GM12872 (cell line): ENCODE measurements at regions not wholly inside any gene's neighbourhood (a gene's known extent, or its start where the extent isn't known, plus 50 kb on each side); places are given as distances from the start of the nearest gene placed in this dataset.

Experiments
- TF ChIP-seq, protein P1 (sequence below): IDR thresholded peaks from 3 replicates; pipeline ENCODE4 v1.5.1; 2011; ENCODE audit warnings: low read depth, mild to moderate bottlenecking, low read length, moderate library complexity; ENCODE audit not compliant: insufficient read depth

DNA sequence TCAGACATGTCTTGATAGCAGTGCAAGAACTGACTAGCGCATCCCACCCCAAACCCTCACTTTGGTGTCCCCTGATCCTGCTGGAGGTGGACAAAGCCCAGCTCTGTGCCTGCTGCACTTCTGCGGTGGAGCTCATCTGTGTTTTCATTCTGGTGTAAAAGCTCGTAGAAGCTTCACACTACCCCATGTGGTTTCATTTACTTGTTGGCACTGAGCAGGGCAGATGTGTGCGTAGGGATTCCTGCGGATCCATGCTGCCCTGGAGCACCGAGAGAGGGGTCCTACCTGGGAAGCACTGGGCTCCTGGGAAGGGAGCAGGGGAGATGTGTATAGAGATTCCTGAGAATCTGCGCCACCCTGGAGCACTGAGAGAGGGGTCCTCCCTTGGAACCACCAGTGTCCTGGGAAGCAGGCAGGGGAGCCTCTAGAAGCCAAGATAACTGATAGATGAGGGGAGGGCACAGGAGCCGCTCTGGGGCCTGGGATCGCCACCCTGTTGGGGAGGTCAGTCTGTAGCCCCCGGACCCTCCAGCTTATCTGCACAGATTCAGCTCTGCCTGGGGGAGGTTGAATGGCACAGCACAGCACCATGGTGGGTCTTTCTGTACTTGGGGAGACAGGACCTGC, 106.9 kb upstream of the OTOS start:
- TF ChIP-seq, protein P1, sequence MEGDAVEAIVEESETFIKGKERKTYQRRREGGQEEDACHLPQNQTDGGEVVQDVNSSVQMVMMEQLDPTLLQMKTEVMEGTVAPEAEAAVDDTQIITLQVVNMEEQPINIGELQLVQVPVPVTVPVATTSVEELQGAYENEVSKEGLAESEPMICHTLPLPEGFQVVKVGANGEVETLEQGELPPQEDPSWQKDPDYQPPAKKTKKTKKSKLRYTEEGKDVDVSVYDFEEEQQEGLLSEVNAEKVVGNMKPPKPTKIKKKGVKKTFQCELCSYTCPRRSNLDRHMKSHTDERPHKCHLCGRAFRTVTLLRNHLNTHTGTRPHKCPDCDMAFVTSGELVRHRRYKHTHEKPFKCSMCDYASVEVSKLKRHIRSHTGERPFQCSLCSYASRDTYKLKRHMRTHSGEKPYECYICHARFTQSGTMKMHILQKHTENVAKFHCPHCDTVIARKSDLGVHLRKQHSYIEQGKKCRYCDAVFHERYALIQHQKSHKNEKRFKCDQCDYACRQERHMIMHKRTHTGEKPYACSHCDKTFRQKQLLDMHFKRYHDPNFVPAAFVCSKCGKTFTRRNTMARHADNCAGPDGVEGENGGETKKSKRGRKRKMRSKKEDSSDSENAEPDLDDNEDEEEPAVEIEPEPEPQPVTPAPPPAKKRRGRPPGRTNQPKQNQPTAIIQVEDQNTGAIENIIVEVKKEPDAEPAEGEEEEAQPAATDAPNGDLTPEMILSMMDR, result no peak

DNA sequence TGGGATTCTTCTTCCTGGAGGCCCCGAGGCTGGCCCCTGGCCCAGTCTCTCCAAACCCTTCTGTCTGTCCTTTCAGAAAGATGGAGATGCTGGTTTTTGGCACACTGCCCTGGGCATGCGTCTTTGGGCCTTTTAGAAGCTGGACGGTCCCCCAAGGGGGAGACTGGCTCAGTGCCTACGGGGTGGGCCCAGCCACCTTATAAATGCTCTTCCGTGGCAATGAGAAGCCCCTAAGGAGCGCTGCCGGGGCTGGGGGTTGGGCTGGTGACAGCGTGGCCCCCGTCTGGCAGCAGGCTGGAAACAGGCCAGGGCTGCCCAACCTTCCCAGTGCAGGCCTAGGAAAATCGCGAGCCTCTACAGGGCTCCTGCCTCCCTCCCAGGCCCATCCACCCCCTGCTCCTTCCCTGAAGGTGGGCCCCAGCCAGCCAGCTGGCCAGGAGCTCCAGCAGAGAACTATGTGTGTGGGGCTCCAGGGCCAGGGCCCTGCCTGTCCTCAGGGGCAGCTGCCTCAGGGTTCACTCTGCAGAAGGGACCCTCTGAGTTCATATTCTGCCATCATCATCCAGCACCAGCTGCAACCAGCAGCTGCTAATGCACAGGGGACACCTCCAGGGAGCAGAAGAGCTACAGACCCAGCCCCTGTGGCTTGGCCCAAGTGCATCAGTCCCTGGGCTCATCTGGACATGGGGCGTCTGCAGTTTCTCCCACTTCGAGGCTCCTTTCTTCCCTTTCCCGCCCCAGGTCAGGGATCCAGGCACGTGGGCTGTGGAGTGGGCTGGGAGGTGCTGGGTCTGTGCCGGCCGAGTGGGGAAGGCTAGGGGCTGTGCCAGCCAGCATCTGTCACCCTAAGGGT, 107.6 kb upstream of the OTOS start:
- TF ChIP-seq, protein P1, result no peak

DNA sequence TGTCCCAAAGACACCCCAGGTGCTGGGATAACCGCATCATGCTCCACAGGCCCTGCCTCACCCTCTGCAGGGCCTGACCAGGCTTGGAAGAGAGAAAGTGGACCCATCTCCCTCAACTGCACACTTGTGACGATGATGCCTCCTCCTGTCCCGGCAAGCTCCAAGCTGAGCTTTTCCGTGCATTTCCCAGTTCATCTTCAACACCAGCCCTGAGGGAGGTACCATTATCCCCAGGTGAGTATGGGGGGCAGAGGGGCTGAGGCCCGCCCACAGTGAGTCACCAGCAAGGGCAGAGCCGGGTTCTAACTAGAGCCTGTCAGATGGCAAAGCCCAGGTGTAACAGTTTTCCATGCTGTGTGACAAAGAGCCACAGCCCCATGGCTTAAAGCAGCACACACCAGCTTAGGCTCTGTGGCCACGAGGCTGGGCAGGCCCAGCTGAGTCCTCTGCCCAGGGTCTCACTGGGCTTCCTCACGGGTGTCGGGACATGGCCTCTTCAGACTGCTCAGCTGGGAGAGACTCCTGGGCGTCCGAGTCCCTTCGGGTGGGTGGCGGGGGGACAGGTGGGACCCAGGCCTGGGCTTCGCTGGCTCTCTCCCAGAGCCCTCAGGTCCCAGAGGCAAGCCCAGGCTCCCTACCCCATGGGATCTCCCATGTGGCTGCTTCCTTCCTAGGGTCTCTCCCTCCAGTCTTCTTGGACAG, 108.4 kb upstream of the OTOS start:
- TF ChIP-seq, protein P1, result no peak

DNA sequence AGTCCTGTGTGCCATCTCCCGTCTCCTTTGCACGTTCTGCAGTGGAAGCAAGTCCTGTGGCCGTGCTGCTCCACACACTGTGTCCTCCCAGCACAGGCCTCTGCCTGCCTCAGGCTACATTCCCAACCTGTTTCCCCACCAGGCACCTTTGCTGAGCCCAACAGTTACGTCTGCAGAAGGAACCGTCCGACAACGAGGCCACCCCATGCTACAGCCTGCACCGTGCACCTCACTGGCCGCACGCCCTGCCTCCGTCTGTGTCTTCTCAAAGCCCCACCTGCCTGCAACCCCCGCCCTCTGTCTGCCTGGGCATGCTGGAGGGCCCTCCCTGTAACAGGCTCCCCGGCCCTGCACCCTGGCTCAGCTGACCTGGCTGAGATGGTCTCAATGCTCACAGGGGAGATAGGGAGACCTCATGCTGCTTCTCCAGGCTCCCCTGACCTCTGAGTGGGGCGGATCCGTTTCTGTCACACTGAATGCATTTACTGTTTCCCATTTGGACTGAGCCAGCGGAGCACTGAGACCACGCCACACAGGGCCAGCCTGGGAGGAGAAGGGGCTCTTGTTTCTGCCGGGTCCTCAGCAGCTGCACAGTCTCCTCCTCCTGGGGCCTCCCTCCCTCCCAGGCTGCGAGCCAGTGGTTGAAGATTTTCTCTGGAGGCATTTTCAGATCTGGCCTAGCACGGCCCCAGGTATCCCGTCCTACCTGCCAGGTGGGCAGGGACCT, 109.1 kb upstream of the OTOS start:
- TF ChIP-seq, protein P1, result no peak

DNA sequence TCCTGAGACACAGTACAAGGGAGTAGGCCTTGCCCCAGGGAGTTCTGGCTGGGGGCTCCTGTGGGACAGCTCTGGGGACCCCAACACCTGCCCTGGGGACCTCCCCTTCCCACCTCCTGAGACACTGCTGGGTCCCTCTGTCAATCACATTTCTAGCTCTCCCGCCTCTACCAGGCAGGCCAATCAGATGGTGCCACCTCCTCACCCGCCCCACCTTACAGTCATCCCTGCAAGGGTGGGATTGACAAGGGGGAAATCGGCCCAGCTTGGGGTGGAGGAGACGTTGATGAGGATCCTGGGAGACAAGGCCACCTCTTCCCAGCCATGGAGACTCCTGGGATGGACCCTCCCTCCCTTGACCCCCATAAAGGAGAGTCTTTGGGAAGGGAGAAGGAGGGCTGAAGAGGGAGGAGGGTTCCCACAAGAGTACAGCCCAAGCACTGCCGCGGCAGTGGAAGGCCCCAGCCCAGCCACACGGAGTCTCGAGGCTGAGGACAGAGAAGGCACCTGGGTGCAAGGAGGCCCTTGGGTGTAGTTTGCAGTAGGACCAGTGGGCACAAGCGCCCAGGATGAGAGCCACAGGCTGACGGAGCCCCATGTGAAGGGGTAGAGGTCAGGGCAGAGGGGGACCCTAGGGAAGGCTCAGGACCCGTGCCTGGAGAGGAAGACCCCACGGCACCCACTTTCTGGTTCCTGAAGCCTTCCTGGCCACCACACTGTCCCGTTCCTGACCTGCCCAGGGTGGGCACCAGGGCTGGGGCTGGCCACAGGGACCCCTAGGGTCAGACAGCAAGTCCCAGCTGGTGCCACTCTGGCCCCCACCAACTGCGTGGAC, 109.9 kb upstream of the OTOS start:
- TF ChIP-seq, protein P1, result no peak

DNA sequence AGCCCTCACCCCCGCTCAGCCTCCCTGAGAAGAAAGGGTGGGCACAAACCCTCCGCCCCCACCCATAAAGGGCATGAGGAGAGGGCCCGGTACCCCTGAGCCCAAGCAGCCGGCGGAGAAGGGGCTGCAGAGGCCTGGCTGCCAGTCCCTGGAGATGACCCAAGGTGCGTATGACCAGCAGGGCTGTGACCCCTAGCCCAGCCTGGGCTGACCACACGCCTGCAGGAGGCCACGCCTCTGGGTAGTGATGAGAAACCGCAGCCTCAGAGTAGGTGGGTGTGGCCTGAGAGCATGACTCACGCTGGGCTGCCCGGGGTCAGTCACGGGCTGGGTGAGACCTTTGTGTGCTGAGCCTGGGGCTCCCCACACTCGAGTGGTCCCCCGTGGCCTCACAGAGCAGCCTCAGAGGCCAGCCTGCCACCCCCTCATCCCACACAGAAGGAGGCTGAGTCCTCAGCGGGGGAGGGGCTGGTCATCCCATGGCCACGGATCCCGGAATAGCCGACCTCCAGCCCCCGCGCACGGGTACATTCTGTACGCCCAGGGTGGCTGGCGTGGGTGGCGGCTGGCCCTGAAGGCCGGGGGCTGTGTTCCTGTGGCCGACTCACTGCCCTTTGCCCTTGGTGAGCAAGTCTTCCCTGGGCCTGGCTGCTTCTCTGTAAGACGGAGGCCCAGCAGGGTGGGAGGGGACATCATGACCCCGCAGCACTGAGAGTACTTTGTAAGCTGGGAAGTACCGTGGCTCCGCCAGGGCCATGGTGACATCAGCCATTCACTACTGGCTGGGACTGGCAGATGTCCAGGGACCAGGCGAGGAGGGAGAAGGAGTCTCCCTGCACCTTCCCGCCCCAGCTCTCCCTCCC, 110.8 kb upstream of the OTOS start:
- TF ChIP-seq, protein P1, result no peak
